HUDEP-2 (cell line): ENCODE measurements at regions not wholly inside any gene's neighbourhood (a gene's known extent, or its start where the extent isn't known, plus 50 kb on each side); places are given as distances from the start of the nearest gene placed in this dataset.
"Not testable (repeated sequence)": the region's sequence is repeated elsewhere in the genome, so short reads cannot be mapped to it uniquely, and the experiment has no call there.

Experiments used
- DNase-seq, 76 experiments: peaks; one replicate each; lab custom pipeline; 2025; ENCODE audit not compliant: unreplicated experiment in 76 of 76; lab: John Stamatoyannopoulos, UW

DNA sequence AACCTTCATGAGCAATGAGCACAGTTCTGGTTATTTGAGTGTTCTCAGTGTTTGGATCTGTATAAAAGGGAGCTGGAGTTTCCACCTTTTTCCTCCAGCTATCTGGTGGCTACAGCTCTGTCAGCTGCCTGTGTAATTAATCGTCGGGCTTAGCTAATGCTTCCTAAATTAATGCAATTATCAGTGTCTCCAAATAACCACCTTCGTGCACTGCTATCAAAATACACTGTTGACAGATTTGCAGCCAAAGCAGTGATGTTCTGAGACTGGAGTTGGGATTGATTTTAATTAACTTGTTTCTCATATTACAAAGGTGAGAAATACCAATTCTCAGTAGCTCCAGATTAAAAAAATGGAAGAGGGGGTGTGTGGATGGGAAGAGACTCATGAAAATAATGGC lies 325.8 kb downstream of the CBLN1 start:
- no peak for DNase-seq

DNA sequence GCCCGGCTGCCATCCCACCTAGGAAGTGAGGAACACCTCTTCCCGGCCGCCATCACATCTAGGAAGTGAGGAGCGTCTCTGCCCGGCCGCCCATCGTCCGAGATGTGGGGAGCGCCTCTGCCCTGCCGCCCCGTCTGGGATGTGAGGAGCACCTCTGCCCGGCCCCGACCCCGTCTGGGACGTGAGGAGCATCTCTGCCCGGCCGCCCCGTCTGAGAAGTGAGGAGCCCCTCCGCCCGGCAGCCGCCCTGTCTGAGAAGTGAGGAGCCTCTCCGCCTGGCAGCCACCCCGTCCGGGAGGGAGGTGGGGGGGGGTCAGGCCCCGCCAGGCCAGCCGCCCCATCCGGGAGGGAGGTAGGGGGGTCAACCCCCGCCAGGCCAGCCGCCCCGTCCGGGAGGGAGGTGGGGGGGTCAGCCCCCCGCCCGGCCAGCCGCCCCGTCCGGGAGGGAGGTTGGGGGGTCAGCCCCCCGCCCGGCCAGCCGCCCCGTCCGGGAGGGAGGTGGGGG lies 330.0 kb downstream of the CBLN1 start:
- DNase-seq: not testable (repeated sequence)

DNA sequence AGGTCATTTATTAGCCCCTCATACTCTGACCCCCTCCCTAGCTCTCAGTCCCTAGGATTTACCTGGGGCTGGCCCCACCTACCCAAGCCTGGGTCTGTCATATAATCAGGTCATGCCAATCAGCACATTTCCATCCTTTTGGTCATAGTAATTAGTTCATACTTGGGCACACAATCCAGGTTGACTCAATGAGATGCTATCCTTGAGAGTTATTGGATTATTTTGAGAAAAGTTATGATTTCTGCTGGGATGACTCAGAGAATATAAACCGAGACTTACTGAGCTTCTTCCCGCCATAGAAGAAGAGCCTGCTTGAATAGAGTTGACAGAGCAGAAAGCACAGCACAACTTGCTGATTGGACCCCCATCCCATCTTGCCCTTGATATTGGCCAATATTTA lies 331.5 kb downstream of the CBLN1 start:
- no peak for DNase-seq

DNA sequence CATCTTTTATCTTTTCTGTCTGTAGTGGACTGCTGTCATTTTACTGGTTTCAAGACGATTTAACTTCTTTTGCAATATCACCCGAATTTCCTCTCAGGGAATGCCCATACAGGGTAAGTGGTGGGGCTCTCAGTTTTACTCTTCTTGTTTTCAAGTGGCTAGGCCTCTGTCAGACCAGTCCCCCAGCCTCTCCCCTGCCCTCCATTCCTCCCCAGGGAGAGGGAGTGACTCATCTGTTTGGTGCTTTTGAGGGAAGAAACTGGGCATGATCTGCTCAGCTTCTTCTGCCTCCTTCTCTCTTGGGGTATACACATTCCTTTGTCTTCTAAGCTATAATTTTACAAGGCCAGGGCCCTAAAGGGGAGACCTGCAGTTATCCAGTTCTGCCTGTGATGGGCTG lies 332.0 kb downstream of the CBLN1 start:
- DNase-seq: no peak

DNA sequence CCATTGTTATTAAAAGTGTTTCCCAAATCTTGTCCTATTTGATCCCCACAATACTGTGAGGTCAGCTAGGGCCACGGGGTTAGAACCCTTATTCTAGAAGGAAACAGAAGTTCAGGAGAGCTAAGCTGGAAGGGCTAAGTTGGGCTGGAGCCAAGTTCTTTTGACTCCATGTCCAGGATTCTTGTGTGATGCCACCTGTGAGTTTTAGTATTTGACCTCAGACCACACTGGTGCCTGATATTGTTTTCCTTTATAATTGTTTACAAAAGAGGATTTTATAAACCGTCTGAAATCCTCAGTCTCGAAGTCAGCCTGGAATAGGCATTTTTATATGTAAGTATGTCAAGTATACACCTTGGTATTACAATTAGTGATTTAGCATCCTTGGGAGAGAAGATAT lies 332.7 kb downstream of the CBLN1 start:
- DNase-seq: no peak

DNA sequence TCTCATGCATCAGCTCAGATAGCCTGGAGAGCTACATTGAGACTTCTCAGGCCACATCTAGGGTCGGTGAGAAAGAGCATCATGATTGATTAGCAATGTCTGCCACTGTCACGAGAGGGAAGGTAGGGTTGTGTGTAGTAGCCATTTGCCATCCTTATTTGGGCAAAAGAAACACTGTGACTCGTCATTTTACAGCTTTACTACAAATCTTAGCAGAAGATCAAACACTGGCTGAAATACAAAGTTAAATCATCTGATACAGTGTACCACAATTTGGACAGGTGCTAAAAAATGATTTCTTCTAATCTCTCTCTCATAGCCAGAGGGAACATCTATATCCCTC lies 334.3 kb downstream of the CBLN1 start:
- DNase-seq: no peak

DNA sequence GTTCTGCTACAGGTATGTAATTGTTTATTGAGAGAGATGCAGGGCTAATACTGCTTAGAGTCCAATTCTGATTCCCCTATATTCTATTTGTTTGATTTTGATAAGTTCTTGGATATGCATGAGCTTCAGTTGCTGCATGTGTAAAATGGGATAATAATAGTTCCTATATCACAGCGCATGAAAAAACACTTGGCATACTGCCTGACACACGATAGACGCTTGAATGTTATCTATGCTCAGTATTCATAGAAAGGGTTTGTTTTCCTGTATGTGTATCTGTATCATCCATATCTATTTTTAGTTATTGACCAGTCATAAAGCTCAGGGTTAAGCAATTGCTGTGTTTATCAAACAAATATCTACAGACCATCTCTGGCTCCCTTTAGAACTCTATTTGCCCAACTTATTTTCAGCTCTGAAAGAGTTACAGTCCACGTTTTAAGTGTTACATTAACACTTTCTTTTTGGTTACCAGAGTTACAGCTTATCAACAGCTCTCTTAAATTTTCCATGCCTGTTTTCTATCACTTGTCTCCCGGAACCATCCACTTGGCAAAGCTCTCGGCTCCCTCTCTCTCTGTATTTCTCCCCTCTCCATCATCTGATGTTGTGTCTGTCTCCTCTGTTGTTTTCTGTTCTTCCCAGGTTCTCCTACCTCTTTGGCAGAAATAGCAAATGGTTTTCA lies 334.8 kb downstream of the CBLN1 start:
- DNase-seq: no peak

DNA sequence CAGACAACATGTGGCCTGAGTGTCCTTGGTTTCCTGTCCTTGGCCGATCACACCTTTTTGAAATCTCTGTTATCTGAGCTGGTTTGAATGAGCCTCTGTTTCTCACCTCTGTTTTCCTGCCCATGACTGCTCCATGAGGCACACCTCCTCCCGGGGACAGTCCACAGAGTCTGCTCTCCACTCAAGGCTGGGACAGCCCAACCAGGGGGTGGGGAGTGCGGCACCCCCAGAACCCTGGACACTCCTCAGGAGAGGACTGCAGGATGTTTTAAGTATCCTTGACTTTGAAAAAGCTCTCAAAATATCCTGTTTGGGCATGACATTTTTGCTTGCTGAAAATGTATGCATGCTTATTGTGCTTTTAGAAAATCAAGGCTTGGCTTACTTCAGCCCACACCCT lies 333.0 kb upstream of the N4BP1 start:
- no peak for DNase-seq

DNA sequence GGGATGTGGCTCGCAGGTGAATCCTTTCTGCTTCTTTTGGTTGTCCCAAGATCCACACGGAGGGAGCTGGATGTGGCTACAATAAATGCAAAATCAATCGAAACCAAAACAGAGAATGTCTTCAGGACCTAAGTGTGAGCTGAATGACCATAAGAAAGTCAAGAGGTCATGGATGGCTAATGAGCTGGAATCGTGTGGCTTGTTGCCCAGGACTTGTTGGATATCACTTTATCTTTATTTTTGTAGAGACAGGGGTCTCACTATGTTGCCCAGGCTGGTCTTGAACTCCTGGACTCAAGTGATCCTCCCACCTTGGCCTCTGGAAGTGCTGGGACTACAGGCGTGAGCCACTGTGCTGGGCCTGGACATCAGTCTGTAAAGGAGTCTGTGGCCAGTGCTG lies 326.8 kb upstream of the N4BP1 start:
- no peak for DNase-seq

DNA sequence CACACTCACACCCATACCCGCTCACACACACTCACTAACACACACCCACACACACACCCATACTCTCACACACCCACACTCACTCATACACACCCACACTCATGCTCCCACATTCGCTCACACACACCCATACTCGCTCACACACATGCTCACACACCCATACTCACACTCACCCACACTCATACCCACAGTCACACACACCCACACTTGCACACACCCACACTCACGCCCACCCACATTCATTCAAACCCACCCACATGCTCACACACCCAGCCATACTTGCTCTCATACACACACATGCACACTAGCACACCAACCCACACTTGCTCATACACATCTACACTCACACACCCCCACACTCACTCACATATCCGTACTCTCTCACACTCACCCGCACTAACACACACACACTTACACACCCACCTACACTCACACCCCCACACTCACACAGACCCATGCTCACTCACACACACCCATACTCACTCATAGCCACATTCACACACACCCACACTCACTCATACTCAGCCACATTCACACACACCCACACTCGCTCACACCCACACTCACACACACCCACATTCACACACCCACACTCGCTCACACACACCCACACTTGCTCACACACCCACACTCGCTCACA lies 322.4 kb upstream of the N4BP1 start:
- no peak for DNase-seq

DNA sequence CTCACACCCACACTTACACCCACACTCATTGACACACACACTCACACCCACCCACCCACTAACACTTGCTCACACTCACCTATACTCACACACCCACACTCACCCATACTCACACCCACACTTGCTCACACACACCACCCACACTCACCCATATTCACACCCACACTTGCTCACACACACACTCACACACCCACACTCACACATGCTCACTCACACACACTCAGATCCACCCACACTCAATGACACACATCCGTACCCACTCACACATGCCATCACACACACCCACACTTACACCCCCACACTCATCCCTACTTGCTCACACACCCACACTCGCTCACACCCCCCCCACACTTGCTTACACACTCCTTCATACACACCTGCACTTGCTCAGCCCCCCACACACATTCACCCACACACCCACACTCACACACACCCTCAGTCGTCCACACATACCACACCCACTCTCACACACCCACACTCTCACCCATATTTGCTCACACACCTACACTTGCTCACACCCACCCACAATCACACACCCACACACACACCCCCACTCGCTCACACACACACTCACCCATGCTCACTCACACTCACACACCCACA lies 321.1 kb upstream of the N4BP1 start:
- DNase-seq: no peak

DNA sequence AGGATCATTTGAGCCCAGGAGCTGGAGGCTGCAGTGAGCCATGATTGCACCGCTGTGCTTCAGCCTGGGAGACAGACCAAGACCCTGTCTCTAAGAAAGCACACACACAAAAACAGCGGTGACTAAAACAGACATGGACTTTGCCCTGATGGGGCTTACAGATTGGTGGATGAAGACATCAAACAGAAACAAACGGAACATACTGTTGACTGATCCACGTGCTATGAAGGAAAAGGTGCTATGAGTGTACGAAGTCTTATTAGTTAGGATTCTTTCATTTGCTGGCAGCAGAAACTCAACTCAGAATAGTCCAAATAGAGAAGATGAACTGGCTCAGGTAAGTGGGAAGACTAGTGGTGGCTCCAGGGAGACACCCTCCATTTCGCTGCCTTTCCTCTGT lies 309.8 kb upstream of the N4BP1 start:
- no peak for DNase-seq

DNA sequence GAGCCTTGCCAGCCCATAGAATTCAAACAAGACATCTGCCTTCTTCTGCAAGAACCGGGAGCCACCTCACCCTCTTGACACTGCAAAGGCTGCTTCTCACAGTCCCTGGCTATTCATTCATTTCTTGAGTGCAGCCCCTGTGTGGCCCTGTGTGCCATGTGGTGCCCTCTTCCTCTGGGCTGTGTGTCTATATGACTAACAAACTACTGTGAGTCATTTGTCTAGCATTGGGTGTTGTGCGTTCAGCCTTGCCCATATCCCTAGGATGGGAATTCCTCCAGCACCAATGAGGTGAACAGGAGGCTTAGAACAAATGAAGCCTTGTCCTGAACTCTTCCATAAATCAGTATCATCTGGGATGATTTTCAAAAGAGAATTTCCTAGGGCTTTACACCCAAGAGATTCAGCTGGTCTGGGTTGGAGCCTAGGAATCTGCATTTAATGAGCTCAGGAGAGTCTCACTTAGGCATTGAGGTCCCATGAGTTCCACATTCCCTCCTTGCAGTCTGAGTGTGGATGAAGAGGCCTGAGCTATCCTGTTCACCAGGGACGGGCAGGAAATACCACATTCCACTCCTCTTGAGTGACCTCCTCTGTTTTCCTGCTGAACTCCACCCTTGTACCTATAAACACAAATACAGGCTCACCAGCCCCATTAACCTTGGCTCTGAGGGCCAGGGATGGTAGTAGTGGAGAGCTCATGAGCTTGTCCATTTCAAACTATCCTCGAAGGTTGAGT lies 308.7 kb upstream of the N4BP1 start:
- no peak for DNase-seq

DNA sequence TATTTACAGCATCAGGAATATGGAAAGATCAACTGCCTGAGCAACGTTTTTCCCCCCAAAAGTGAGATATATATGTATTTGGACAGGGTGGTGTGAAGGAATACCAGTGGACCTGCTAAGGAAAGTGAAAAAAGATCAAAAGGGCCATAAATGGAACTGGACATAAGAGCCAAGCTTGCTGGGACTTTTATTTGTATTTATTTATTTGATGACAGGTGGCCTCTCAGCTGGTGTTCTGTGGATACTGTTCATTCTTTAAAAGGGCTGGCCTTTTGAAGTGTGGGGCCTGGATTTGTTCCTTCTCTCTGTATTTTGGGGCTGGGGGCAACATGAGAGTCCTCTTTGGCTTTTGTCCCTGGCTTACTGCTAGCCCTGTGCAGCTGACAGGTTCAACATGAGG lies 306.6 kb upstream of the N4BP1 start:
- no peak for DNase-seq

DNA sequence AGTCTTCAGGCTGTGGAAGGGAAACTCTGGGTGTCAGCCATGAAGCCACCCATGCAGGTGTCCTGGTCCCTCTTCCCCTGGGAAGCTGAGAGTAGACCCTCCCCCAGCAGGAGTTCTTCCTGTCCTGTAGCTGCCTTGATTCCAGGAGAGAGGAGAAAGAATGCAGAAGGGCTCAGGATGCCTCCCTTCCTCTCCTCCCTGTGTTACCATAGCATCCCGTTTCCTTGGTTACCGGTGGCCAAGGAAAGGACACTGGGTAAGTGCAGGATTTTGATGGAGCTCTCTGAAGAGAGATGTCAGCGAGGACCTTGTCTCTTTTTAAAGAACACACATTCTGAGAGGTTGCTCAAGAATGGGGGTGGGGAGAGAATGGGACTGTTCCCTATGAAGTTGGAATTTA lies 304.1 kb upstream of the N4BP1 start:
- DNase-seq: no peak

DNA sequence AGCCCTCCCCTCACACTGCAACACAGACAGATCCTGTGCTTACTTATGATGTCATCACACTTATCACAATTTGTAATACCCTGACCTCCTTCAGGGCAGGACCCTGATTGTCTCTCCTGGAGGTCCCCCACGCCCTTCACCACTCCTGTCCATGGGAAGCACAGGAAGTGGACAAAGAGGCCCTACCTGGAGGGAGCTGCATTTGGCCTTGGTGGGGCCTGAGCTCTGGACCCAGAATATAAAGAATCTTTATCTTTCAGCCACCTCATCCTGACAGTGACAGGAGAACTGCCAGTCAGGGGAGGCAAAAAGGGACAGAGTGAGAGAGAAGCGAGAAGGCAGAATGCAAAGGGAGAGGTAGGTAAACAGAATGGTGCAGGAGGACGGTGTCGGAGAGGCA lies 303.4 kb upstream of the N4BP1 start:
- DNase-seq: no peak

DNA sequence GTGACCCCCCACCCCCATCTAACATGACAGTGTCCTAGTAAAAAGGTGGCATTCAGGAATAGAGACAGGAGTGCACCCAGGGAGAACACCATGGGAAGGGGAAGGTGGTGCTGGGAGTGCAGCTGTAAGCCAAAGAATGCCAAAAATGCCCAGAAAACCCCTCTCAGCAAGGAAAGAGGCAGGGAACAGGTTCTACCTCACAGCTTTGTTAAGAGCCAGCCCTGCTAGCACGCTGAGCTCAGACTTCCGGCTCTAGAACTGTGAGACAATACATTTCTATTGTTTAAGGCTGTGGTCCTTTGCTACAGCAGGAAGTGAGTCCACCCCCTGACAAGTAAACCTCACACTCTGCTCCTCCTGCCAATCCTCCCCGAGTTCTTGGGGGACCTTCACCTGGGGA lies 302.4 kb upstream of the N4BP1 start:
- DNase-seq: no peak

DNA sequence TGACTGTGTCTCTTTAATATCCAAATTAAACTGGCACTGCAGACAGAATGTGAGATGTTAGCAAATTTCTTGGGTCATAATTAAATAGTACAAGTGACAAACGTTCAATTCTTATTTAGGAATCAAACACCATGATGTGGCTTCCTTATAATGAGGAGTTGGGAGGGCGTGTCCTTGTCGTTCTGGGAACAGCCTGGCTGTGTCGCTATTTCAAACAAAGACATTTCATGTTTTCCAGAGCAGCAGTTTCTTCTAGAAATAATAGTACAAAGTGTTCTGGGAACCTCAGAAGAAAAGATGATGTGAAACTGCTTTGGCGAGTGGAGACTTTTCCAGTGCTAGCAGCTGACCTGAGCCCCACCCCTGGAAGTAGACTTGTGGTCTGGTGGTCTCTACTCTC lies 301.7 kb upstream of the N4BP1 start:
- no peak for DNase-seq

DNA sequence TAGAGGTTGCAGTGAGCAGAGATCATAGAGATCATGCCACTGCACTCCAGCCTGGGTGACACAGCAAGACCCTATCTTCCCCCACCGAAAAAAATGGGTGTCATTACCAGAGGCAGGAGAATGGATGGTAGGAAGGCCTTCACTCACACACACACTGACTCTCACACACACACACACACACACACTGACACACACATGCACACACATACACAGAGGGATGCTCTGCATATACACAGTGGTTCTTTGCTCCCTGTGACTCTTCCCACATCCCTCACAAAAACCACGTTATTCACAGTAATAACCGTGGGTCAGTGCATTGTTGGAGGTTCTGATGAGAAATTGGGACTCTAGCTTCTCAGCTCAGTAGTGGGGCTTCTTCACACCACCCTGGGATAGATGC lies 300.2 kb upstream of the N4BP1 start:
- DNase-seq: no peak

DNA sequence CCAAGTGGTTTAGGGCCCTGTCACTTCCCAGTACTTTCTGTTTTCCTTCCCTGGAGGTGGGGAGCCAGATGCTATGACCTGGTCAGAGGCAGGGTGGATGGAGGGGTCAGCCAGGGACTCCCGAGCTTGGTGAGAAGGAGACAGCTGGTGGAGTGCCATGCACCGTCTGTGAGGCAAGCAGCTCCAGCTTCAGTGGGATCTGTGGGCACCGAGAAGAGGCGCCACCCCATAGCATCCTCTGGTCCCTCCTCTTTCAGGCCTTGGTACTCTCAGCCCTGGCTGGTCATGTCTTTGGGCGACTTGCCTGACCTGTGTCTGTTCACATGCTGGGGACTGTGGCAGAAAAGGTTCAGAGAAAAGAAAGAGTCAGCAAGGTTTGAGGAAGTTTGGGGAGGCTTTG lies 299.3 kb upstream of the N4BP1 start:
- DNase-seq: no peak

DNA sequence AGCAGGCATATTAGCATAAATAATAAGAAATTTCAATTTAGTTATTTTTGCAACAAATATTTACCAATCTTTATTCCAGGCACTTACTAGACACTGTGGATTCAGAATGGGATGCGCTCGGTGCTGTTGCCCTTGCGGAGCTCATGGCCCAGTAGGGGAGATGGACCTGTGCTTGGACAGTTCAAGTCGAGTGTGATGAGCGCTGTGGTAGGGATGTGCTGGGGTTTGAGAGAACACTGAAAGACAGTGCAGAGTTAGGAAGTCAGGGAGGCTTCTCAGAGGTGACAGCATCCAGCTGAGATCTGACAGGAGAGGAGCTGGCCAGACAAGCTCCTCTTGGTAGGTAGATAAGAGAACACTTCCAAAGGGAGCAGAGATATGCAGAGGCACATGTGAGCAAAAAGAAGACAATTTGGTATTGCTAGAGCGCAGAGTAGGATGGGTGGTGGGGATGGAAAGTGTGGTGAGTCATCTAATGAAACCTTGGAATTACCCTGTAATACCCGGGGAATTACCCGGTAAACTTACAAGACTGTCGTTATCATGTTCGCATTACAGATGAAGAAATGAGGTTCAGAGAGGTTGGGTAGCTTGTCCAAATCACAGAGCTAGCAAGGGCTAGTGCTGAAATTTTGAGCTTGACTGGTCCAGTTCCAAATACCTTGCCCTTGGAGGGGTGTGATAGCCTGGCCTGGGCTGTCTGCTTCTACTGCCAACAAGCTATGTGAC lies 298.1 kb upstream of the N4BP1 start:
- DNase-seq: no peak
